Astrocyte (in vitro differentiated cells and primary cell): ENCODE measurements at regions not wholly inside any gene's neighbourhood (a gene's known extent, or its start where the extent isn't known, plus 50 kb on each side); places are given as distances from the start of the nearest gene placed in this dataset.

ENCODE experiments used
- DNase-seq: peaks from one replicate; pipeline ENCODE4 v3.0.0-alpha.2; 2010; ENCODE audit warnings: low read depth
- FAIRE-seq: peaks from 2 replicates; lab custom pipeline; 2011; peaks lifted over from hg19 to GRCh38; lab: Jason Lieb, UNC
- H2AFZ ChIP-seq: 2 replicates; pipeline ENCODE4 v1.6.0; 2012; ENCODE audit warnings: low read depth, low read length, inconsistent platforms
- H3K27ac ChIP-seq: 2 replicates; pipeline ENCODE4 v1.5.1; 2011; ENCODE audit warnings: low read depth, low read length, inconsistent platforms
- H3K27me3 ChIP-seq: 2 replicates; pipeline ENCODE4 v1.6.0; 2011; ENCODE audit warnings: low read length, inconsistent platforms; ENCODE audit not compliant: insufficient read depth
- H3K36me3 ChIP-seq: 2 replicates; pipeline ENCODE4 v1.5.1; 2011; ENCODE audit warnings: low read length, inconsistent platforms; ENCODE audit not compliant: insufficient read depth
- H3K4me1 ChIP-seq: 2 replicates; pipeline ENCODE4 v1.5.1; 2011; ENCODE audit warnings: low read length, inconsistent platforms; ENCODE audit not compliant: insufficient read depth
- H3K4me2 ChIP-seq: 2 replicates; pipeline ENCODE4 v1.6.0; 2012; ENCODE audit warnings: low read length, inconsistent platforms
- H3K4me3 ChIP-seq: 2 replicates; pipeline ENCODE4 v1.5.1; 2011; ENCODE audit warnings: low read depth, mild to moderate bottlenecking, low read length, inconsistent platforms; ENCODE audit not compliant: insufficient read depth
- H3K79me2 ChIP-seq: 2 replicates; pipeline ENCODE4 v1.6.0; 2012; ENCODE audit warnings: mild to moderate bottlenecking, low read length, inconsistent platforms; ENCODE audit not compliant: insufficient read depth
- H3K9ac ChIP-seq: 2 replicates; pipeline ENCODE4 v1.6.0; 2012; ENCODE audit warnings: mild to moderate bottlenecking, low read length, inconsistent platforms
- H3K9me3 ChIP-seq: 2 replicates; pipeline ENCODE4 v1.5.1; 2012; ENCODE audit warnings: low read depth, mild to moderate bottlenecking, low read length, inconsistent platforms; ENCODE audit not compliant: insufficient read depth
- H4K20me1 ChIP-seq: 2 replicates; pipeline ENCODE4 v1.6.0; 2012; ENCODE audit warnings: low read length, inconsistent platforms; ENCODE audit not compliant: insufficient read depth
- H3K27ac Mint-ChIP-seq: one replicate; pipeline ENCODE4 v1.8.0; 2021; ENCODE audit warnings: mild to moderate bottlenecking, mixed read lengths; ENCODE audit not compliant: unreplicated experiment
- H3K27me3 Mint-ChIP-seq: one replicate; pipeline ENCODE4 v1.8.0; 2021; ENCODE audit warnings: low read depth, mixed read lengths; ENCODE audit not compliant: unreplicated experiment
- H3K36me3 Mint-ChIP-seq: one replicate; pipeline ENCODE4 v1.8.0; 2021; ENCODE audit warnings: low read depth, mixed read lengths; ENCODE audit not compliant: unreplicated experiment
- H3K4me1 Mint-ChIP-seq: one replicate; pipeline ENCODE4 v1.8.0; 2021; ENCODE audit warnings: low read depth, mixed read lengths; ENCODE audit not compliant: unreplicated experiment
- H3K4me3 Mint-ChIP-seq: one replicate; pipeline ENCODE4 v1.8.0; 2021; ENCODE audit warnings: mild to moderate bottlenecking, moderate library complexity, mixed read lengths; ENCODE audit not compliant: unreplicated experiment
- H3K9me3 Mint-ChIP-seq: one replicate; pipeline ENCODE4 v1.8.0; 2021; ENCODE audit warnings: mild to moderate bottlenecking, mixed read lengths; ENCODE audit not compliant: unreplicated experiment
- EZH2 ChIP-seq: IDR thresholded peaks from 2 replicates; pipeline ENCODE4 v1.6.1; 2012; ENCODE audit warnings: mild to moderate bottlenecking, low read length, inconsistent platforms; ENCODE audit not compliant: insufficient read depth
- TF ChIP-seq, protein P1 (sequence below): IDR thresholded peaks from 2 replicates; pipeline ENCODE4 v1.5.1; 2011; ENCODE audit warnings: low read depth, mild to moderate bottlenecking, inconsistent platforms, low read length, moderate library complexity; ENCODE audit not compliant: insufficient read depth

DNA sequence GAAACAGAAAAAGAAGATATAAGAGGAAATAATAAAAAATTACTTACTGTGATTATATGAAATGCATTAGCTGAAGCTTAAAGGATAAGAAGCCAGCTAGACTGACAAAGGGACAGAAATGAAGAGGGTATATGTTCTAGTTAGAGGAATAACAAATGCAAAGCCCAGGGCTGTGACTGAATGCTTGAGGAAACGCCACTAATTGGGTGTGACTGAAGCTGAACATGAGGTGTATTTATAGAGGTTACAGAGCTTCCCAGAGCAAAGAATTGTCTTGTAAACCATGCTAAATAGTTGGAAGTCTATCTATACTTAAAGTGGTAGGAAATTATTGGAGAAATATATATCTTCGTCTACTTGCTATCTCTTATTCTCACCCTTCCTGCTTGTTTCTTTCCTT, 77.7 kb upstream of the PLPPR5 start:
- FAIRE-seq, result no peak
- H3K9me3 Mint-ChIP-seq, result no peaks in the 10 kb centered on the region

DNA sequence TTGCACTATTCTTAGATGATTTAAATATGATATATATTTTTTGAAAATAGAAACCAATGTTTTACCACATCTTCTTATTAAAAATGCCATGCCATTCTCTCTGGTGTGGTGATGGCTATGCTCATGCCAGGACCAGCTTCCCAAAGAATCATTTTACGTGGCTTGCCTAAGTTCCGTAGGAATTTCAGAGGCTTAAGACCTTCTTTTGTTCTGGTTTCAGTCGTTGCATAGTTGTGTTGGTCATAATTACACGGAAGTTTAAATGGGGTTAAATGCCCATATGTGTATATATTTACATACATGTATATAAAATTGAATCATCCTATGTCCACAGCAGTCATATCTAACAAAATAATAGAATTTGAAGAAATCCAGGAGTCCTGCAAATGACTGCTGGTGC, 78.7 kb upstream of the PLPPR5 start:
- H3K9me3 ChIP-seq, result no peaks in the 10 kb centered on the region
- no peaks in the 10 kb centered on the region for H4K20me1 ChIP-seq
- H3K4me3 ChIP-seq, result no peak overlapping the region
- H3K9me3 Mint-ChIP-seq, result peaks cover 2% of the 10 kb centered on the region
- no peak overlapping the region for H2AFZ ChIP-seq
- H3K36me3 Mint-ChIP-seq, result no peaks in the 10 kb centered on the region
- no peak for DNase-seq
- H3K27ac ChIP-seq, result no peak overlapping the region
- no peak overlapping the region for H3K4me2 ChIP-seq
- H3K79me2 ChIP-seq, result no peaks in the 10 kb centered on the region
- H3K4me3 Mint-ChIP-seq, result no peak overlapping the region
- H3K27me3 Mint-ChIP-seq, result no peaks in the 10 kb centered on the region
- H3K27ac Mint-ChIP-seq, result no peak overlapping the region
- H3K9ac ChIP-seq, result no peak overlapping the region
- H3K36me3 ChIP-seq, result no peaks in the 10 kb centered on the region
- FAIRE-seq, result no peak
- no peak for TF ChIP-seq EZH2
- TF ChIP-seq, protein P1, sequence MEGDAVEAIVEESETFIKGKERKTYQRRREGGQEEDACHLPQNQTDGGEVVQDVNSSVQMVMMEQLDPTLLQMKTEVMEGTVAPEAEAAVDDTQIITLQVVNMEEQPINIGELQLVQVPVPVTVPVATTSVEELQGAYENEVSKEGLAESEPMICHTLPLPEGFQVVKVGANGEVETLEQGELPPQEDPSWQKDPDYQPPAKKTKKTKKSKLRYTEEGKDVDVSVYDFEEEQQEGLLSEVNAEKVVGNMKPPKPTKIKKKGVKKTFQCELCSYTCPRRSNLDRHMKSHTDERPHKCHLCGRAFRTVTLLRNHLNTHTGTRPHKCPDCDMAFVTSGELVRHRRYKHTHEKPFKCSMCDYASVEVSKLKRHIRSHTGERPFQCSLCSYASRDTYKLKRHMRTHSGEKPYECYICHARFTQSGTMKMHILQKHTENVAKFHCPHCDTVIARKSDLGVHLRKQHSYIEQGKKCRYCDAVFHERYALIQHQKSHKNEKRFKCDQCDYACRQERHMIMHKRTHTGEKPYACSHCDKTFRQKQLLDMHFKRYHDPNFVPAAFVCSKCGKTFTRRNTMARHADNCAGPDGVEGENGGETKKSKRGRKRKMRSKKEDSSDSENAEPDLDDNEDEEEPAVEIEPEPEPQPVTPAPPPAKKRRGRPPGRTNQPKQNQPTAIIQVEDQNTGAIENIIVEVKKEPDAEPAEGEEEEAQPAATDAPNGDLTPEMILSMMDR, result no peak
- no peaks in the 10 kb centered on the region for H3K4me1 ChIP-seq
- H3K27me3 ChIP-seq, result no peaks in the 10 kb centered on the region
- H3K4me1 Mint-ChIP-seq, result no peaks in the 10 kb centered on the region

More for the DNA sequence above, 77.7 kb upstream of the PLPPR5 start:
- H3K27ac ChIP-seq, result no peak overlapping the region
- no peaks in the 10 kb centered on the region for H3K79me2 ChIP-seq
- no peak overlapping the region for H2AFZ ChIP-seq
- Mint-ChIP-seq H3K27ac (no peak overlapping the region), H3K27me3 (no peaks in the 10 kb centered on the region), H3K4me1 (no peaks in the 10 kb centered on the region), H3K4me3 (no peak overlapping the region), H3K36me3 (no peaks in the 10 kb centered on the region)
- H3K9ac ChIP-seq, result no peak overlapping the region
- no peaks in the 10 kb centered on the region for H3K27me3 ChIP-seq
- H3K4me3 ChIP-seq, result no peak overlapping the region
- no peaks in the 10 kb centered on the region for H3K36me3 ChIP-seq
- H3K4me1 ChIP-seq, result no peaks in the 10 kb centered on the region
- H3K4me2 ChIP-seq, result no peak overlapping the region
- no peak for DNase-seq
- H4K20me1 ChIP-seq, result no peaks in the 10 kb centered on the region
- H3K9me3 ChIP-seq, result peaks cover under 1% of the 10 kb centered on the region
- TF ChIP-seq EZH2, result no peak
- TF ChIP-seq, protein P1, result no peak

DNA sequence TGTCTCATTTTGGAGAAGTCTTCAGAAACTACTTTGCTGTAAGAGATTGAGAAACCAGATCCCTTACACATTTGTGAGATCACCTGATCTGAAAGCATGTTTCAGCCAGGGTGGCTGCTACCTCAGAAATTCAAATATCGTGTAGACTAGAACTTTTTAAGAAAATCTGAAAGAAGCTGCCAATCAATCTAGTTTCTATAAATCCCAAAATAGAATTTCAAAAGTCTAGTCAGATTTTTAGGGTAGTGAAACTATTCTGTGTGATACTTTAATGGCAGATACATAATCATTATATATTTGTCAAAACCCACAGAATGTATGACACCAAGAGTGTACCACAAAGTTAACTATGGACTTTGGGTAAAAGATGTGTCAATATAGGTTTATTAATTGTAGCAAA, 79.9 kb upstream of the PLPPR5 start:
- H3K9ac ChIP-seq, result no peak overlapping the region
- no peak overlapping the region for H3K4me2 ChIP-seq
- no peaks in the 10 kb centered on the region for H3K27me3 ChIP-seq
- H3K9me3 Mint-ChIP-seq, result peaks cover 6% of the 10 kb centered on the region
- TF ChIP-seq, protein P1, result no peak
- TF ChIP-seq EZH2, result no peak
- no peak overlapping the region for H3K4me3 ChIP-seq
- no peaks in the 10 kb centered on the region for H3K4me1 Mint-ChIP-seq
- no peak overlapping the region for H2AFZ ChIP-seq
- FAIRE-seq (no peak), DNase-seq (no peak)
- H3K36me3 Mint-ChIP-seq, result no peaks in the 10 kb centered on the region
- no peaks in the 10 kb centered on the region for H4K20me1 ChIP-seq
- H3K9me3 ChIP-seq, result no peaks in the 10 kb centered on the region
- no peaks in the 10 kb centered on the region for H3K79me2 ChIP-seq
- H3K27ac Mint-ChIP-seq, result no peak overlapping the region
- H3K4me1 ChIP-seq, result no peaks in the 10 kb centered on the region
- no peaks in the 10 kb centered on the region for H3K27me3 Mint-ChIP-seq
- H3K36me3 ChIP-seq, result no peaks in the 10 kb centered on the region
- H3K4me3 Mint-ChIP-seq, result no peak overlapping the region
- no peak overlapping the region for H3K27ac ChIP-seq
